H7 (cell line): ENCODE measurements at regions not wholly inside any gene's neighbourhood (a gene's known extent, or its start where the extent isn't known, plus 50 kb on each side); places are given as distances from the start of the nearest gene placed in this dataset.
"Not testable (repeated sequence)": the region's sequence is repeated elsewhere in the genome, so short reads cannot be mapped to it uniquely, and the experiment has no call there.

Source experiments
- DNase-seq: peaks from one replicate; pipeline ENCODE4 v3.0.0; 2012
- H3K27me3 ChIP-seq: 2 replicates; pipeline ENCODE4 v1.6.0; 2011; ENCODE audit warnings: mild to moderate bottlenecking, low read length; ENCODE audit not compliant: control insufficient read depth, insufficient read depth
- H3K36me3 ChIP-seq: replicated peaks from 2 replicates; pipeline ENCODE4 v1.5.1; 2011; ENCODE audit warnings: low read length; ENCODE audit not compliant: control insufficient read depth, insufficient read depth
- H3K4me3 ChIP-seq: 2 replicates; pipeline ENCODE4 v1.5.1; 2011; ENCODE audit warnings: low read depth, mild to moderate bottlenecking, control low read depth, low read length, moderate library complexity; ENCODE audit not compliant: insufficient read depth

DNA sequence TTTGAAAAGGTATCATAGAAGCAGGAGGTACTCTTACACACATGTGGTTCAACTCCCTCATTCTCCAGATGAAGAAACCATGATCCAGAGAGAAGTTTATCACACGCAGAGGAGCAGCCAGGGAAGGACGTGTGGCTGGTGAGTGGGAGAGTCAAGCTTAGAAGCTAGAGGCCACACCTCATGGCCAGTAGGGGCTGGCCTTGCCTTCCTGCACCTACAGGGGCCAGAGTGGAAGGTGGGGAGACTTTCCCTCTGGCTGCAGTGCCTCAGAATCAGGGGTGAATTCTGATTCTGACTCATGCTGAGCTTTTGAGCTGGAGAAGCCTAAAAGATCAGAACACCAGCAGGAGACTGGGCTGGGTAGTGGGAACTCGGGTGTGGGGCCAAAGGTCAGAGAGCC lies 1067.9 kb downstream of the BCL11B start:
- DNase-seq: peak; percentile 20
- Histone ChIP-seq H3K27me3 (no peaks in the 10 kb centered on the region), H3K36me3 (no peaks in the 10 kb centered on the region), H3K4me3 (no peak overlapping the region)

- Histone ChIP-seq H3K4me3 (no peak overlapping the region), H3K36me3 (no peaks in the 10 kb centered on the region), H3K27me3 (no peaks in the 10 kb centered on the region)
- no peak for DNase-seq
Observed at GRCh38 chr14:98207415-98207814, 1064.6 kb downstream of the BCL11B start.

GRCh38 chr14:98208211-98208611 lies 1063.8 kb downstream of the BCL11B start:
- no peak overlapping the region for H3K4me3 ChIP-seq
- no peaks in the 10 kb centered on the region for H3K36me3 ChIP-seq
- H3K27me3 ChIP-seq: no peaks in the 10 kb centered on the region
- DNase-seq: no peak

- DNase-seq: peak; percentile 23
- H3K4me3 ChIP-seq: no peak overlapping the region
- H3K27me3 ChIP-seq: no peaks in the 10 kb centered on the region
Observed at GRCh38 chr14:98208943-98209342, 1063.1 kb downstream of the BCL11B start.

DNA sequence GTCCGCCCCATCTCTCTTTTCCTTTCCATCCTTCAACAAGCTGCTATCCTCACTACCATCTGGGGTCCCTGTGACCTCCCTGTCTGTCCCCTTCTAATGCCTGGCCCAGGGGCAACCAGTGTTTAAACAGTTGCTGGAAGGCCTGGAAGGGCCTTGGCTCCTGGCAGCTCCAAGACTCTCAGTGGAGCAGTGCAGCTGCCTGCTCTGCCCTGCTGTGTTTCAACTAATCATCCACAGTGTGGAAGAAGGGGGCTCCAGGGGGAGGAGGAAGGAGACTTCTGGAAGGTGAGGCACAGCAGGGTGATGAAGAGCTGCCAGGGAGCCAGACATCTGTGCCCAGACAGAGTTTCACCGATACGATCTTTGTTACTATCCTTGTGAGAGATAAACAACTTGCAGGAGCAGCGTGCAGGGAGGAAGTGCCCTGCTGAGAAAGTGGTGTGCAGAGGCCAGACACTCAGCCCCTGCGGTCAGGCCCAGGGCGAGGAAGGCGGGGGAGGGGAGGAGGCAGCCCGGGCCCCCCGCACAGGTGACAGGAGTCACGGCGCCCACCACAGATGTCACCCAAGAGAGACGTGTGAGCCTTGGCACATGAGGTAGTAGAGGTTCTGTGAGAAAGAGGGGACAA lies 1061.8 kb downstream of the BCL11B start:
- Histone ChIP-seq H3K36me3 (no peaks in the 10 kb centered on the region), H3K4me3 (no peak overlapping the region), H3K27me3 (no peaks in the 10 kb centered on the region)
- DNase-seq: peak; percentile 41

More at GRCh38 chr14:98208943-98209342, 1063.1 kb downstream of the BCL11B start:
- no peaks in the 10 kb centered on the region for H3K36me3 ChIP-seq

- no peak for DNase-seq
- no peaks in the 10 kb centered on the region for H3K36me3 ChIP-seq
- H3K4me3 ChIP-seq: no peak overlapping the region
- no peaks in the 10 kb centered on the region for H3K27me3 ChIP-seq
Observed at GRCh38 chr14:98217530-98217929, 1054.5 kb downstream of the BCL11B start.

DNA sequence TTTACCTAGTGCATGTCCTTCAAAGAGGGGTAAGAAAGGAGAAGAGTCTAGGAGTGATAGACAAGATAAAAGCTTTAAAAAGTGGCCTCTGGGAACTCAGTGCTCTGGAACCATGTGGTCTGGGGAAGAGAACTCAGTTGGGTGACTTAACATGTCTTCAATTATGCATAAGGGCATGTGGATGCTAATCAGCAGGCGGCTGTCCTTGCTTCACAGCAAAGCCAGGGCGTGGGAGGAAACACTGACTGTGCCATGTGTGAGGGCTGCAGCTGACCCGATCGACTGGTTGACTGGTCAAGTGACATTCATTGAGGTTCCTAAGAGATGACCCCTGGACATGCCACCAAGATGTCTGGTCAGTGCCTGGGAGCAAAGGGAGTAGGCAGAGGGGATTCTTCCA lies 1053.8 kb downstream of the BCL11B start:
- Histone ChIP-seq H3K27me3 (no peaks in the 10 kb centered on the region), H3K4me3 (no peak overlapping the region), H3K36me3 (no peaks in the 10 kb centered on the region)
- DNase-seq: no peak

DNA sequence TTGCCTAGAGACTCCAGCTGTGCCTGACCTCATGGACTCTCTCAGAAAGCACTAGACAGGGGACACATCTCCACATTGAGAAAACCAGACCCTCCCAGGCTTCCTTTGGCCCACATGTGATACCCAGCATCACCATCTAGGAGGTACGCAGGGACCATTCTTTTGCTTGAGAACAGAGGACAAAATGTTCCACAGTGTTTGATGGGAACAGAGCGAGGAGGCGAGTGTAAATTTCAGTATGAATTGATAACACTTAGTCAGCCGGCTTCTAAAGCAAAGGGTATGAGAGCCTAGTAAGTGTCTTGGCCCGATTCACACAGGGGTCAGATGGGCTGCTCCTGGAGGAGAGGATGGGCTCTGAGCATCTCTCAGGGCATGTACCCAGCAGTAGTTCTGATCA lies 1052.4 kb downstream of the BCL11B start:
- H3K36me3 ChIP-seq: no peaks in the 10 kb centered on the region
- DNase-seq: no peak
- no peaks in the 10 kb centered on the region for H3K27me3 ChIP-seq
- no peak overlapping the region for H3K4me3 ChIP-seq

- Histone ChIP-seq H3K4me3 (no peak overlapping the region), H3K27me3 (no peaks in the 10 kb centered on the region), H3K36me3 (no peaks in the 10 kb centered on the region)
- DNase-seq: no peak
Observed at GRCh38 chr14:98223106-98223505, 1048.9 kb downstream of the BCL11B start.

GRCh38 chr14:98223710-98224109 lies 1048.3 kb downstream of the BCL11B start:
- not testable (repeated sequence) for H3K36me3 ChIP-seq, H3K4me3 ChIP-seq, DNase-seq, H3K27me3 ChIP-seq

- H3K36me3 ChIP-seq: no peaks in the 10 kb centered on the region
- no peak for DNase-seq
Observed at GRCh38 chr14:98226411-98226810, 1045.6 kb downstream of the BCL11B start.

GRCh38 chr14:98227000-98227726 lies 1044.8 kb downstream of the BCL11B start:
- H3K36me3 ChIP-seq: no peaks in the 10 kb centered on the region
- DNase-seq: no peak
- H3K27me3 ChIP-seq: no peaks in the 10 kb centered on the region
- H3K4me3 ChIP-seq: no peak overlapping the region

More at GRCh38 chr14:98226411-98226810, 1045.6 kb downstream of the BCL11B start:
- Histone ChIP-seq H3K4me3 (no peak overlapping the region), H3K27me3 (no peaks in the 10 kb centered on the region)

- Histone ChIP-seq H3K27me3 (no peaks in the 10 kb centered on the region), H3K4me3 (no peak overlapping the region), H3K36me3 (no peaks in the 10 kb centered on the region)
- no peak for DNase-seq
Observed at GRCh38 chr14:98227727-98228111, 1044.3 kb downstream of the BCL11B start.

- Histone ChIP-seq H3K4me3 (no peak overlapping the region), H3K36me3 (no peaks in the 10 kb centered on the region), H3K27me3 (no peaks in the 10 kb centered on the region)
- no peak for DNase-seq
Observed at GRCh38 chr14:98229656-98230366, 1042.2 kb downstream of the BCL11B start.

- no peak for DNase-seq
- no peak overlapping the region for H3K4me3 ChIP-seq
Observed at GRCh38 chr14:98230411-98230810, 1041.6 kb downstream of the BCL11B start.

More at GRCh38 chr14:98230411-98230810, 1041.6 kb downstream of the BCL11B start:
- Histone ChIP-seq H3K36me3 (no peaks in the 10 kb centered on the region), H3K27me3 (no peaks in the 10 kb centered on the region)
